ENCODE measurements at regions not wholly inside any gene's neighbourhood (a gene's known extent, or its start where the extent isn't known, plus 50 kb on each side); places are given as distances from the start of the nearest gene placed in this dataset.

DNA sequence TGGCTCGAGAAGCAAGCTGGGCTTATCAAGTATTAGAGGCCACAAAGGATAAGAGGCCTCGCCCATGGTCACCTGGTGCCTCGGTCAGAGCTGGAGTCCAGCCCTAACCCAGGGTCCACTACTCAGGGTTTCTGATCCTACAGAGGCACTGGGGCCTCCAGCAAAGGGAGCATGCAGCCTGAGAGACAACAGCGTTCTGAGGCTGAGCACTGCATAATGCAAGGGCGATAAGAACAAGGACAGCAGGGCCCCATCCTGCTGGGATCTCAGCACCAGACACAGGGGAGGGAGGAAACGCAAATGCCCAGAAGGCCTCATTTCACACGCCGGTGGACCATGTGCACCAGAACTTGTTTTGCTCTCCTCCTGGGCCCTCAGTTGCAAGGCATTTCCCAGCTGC is 63.0 kb downstream of the C5orf15 start:
- no peak for DNase-seq (ENCODE audit: low read depth in 2 of 2, low spot score in 1 of 2)

DNA sequence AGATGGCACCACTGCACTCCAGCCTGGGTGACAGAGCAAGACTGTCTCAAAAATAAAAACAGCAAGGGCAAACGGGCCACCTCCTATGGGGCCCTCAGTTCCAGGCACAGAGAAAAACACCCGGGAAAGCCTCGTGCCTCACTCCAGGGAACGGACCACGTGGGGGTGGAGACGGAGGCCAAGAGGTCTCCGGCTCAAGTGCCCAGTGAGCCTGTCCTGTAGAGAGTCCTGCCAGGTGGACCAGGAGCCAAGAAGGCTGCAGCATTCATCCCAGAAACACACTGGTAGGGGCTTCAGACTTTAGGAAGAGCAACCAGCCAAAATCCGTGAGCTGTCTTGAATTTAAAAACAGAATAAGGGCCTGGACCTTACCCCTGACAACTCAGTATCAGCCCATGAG is 63.8 kb downstream of the C5orf15 start:
- no peak for DNase-seq (ENCODE audit: low read depth in 2 of 2, low spot score in 1 of 2)

DNA sequence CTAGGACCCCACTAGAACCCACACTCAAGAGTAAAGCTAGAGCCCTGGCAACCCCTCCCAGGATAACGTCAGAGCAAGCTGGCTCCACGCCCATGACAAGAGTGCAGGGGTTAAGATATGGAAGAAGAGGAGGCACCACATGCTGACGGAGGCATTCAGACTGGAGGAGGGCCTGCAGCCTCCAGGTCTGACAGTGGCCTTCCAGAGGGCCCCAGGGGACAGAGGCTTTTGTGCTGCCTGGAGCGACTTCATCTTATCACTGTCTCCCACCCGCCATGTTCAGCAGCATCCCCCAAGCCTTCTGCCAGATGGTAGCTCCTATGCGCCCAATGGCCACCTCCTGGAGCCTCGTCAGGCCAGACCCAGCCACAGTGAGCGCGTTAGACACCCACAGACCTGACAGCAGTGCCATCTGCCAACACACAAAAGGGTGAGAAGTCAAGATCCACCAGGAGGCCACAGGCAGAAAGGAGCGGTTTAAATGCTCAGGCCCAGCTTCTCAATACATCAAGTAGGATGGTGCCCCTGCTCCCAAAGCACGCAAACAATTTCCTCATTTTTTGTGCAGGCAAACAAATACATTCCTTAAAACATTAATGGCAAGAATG is 65.8 kb downstream of the C5orf15 start:
- DNase-seq (ENCODE audit: low read depth in 2 of 2, low spot score in 1 of 2): no peak

DNA sequence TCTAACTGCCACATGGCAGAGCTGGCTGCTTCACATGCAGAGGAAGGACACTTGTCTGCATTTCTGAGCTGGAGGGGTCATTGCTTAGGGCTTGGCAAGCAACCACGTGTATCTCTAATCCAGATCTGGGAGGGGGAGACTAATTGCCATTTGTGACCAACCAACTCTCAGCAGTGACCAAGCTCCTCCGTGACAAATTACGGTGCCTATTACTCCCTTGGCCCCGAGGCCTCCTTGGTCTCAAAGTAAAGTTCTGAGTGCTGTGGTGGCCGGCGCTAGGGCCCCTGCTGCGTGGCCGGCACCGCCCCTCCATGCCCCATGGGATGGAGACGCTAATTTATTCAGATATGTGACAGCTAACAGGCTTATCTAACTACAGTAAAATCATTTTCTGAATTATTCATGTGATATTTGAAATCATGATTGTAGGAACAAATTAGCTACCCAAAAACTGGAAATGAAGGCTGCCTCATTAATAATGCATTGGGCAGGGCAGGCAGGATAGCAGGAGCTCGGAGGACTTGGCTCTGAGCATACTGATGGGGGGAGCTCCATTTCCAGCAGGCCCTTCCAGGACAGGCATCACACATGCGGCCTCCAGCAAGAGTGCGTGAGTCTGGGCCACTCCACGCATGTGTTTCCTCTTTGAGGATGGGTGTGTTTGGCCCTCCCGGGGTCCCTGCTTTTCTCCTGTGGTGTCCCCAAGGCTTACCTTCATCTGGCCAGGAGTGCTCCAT is 67.7 kb downstream of the C5orf15 start:
- DNase-seq (ENCODE audit: low read depth in 2 of 2, low spot score in 1 of 2): no peak

DNA sequence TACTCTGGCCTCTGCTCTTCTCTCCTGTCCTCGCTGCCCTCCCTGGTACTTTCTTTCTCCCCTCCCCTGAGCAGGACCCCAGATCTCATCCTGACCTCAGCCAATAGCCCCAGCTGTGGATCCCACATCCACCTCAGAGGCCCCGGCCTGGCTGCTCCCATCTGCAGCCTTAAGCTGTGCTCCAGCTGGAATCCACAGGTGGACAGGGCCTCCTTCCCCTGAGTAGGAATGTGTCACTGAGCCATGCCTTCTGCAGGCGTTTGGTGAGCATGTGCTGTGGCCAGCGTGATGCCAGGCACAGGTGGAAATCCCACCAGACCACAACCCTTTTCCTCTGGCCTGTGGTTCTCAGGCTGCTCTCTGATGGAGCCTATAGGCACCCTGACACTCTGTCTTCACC is 68.9 kb downstream of the C5orf15 start:
- DNase-seq (ENCODE audit: low read depth in 2 of 2, low spot score in 1 of 2): no peak

DNA sequence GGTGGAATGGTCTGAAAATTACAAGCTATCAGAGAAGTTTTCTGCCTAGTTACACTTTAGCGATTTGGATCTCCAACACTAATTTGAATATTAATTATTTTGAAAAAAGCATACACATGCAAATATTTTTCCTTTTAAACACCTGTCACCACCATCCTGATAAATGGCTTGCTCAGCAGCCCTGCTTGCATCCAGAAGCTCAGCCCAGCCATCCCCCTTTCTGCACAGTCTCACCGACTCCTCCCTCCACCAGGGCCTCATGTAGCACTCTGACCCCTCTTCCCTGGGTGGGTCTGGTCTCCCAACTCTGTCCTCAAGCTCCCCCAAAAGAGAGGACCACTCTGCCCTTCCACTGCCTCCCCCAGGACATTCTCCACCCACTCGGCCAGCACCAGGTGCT is 70.0 kb downstream of the C5orf15 start:
- DNase-seq (ENCODE audit: low read depth in 2 of 2, low spot score in 1 of 2): no peak

DNA sequence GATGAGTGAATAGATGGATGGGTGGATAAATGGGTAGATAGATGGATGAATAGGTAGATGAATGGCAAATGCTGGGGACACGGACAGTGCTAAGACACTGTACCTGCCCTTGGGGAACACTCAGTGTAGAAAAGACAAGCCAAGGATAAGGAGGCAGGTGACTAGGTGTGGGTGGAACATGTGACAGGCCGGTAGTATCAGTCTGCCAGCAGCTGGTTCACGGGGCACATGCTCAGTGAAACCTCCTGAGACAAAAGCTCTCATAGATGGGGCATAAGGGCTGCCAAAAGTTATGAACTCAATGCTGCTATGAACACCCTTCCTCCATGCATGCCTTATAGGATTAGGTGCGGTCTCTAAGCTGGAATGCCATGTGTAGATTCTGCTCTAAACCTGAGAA is 71.0 kb downstream of the C5orf15 start:
- no peak for DNase-seq (ENCODE audit: low read depth in 2 of 2, low spot score in 1 of 2)

DNA sequence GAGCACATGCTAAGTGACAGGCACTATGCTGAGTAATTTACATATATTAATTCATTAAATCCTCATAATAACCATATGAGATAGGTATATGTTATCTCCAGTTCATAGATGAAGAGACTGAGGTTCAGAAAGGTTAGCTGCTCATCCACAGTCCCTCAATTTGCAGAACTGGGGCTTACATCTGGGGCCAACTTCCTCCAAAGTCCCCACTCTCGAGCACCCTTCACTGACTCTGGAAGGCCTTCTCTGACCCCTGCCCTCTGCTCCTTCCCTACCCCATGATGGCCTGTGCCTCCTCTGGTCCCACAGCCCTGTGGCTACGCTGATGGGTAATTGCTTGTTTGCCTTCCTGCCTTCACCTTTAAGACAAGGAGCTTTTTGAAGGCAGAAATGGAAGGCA is 71.6 kb downstream of the C5orf15 start:
- DNase-seq (ENCODE audit: low read depth in 2 of 2, low spot score in 1 of 2): no peak

DNA sequence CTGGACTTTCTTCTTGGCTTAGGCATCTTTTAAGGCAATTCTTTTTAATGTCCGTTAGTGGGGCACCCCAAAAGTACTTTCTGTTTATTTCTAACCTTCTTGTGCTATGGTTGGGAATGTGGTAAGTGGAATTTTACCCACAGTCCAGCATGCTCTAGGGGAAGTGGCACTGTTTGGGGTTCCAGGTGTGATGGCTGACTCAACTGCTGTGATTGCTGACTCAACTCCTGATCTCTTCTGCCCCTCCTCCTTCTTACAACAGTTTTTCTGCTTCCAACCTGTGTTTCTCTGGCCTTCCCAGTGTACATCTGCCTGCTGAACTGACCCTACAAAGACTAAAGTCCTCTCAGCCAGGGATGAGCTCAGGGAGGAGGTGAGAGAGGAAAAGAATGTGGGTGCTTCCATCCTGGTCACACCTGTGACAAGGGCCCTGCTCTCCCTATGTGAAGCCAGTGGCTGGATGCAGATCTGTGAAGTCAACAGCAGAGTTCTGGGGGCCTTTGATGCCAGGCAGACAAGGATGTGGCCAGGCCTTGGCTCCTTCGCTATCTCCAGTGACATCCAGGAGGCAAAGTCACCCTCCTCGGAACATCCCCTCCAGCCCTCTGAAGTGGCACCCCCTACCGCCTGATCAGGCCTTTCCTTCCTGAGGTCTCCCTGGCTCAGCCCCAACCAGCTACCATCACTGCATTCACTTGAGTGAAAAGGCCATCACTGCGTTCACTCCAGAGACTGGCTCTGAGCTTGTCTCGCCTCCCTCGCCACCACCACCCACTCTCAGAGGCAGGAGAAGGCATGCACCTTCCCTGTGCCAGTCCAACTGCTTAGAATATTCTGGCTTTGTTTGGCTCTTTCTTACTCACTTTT is 72.2 kb downstream of the C5orf15 start:
- DNase-seq (ENCODE audit: low read depth in 2 of 2, low spot score in 1 of 2): no peak

DNA sequence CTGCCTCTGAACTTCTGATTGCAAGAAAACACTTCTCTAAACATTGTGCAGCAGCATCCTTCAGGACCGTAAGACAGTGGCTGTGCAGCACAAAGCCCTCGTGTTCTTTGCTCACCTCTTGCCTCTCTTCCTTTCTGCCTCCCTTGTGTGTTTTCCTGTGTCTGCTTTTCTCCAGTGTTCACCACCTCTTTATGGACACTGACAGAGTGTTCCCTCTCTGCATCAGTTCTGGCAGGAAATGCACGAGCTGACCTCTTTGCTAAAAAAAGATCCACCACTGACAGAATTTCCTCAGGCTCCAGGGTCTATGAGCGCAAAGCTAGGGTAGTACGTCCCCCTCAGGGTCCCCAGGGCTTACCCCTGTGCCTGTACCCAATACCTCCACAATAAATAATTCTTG is 74.3 kb downstream of the C5orf15 start:
- DNase-seq (ENCODE audit: low read depth in 2 of 2, low spot score in 1 of 2): no peak

DNA sequence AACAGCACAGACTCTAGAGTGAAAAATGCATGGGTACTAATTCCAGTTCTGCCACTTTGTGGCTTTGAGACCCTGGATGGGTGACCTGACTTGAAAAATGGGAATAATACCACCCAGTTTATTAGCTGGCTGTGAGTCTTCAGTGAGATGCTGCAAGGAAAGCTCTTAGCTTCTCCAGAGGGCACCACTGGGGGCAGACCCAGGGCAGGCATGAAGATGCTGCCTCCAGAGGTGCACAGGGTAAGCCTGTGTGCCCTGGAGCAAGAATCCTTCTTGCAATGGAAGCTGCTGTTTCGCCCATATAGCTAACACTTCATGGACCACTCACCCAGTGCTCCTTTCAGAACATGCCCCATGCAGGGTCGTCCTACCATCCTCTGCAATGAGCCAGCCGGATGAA is 75.7 kb downstream of the C5orf15 start:
- no peak for DNase-seq (ENCODE audit: low read depth in 2 of 2, low spot score in 1 of 2)

DNA sequence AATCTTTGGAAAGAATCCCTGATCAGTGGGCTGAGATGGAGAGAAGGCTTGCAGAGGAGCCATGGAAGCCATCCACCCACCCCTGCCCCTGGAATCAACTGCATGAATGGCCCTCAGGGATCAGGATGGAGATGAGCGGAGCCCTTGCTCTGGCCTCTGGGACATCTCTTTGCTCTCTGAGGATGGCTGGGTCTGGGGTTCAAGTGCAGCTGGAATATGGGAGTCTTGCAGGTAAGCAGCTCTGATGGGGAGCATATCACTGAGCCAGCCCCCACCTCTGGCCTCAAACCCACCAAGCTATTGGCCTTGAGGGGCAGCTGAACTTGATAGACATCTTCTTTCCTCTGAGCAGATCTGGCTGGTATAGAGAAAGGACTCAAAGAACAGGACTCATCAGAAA is 76.1 kb downstream of the C5orf15 start:
- no peak for DNase-seq (ENCODE audit: low read depth in 2 of 2, low spot score in 1 of 2)

DNA sequence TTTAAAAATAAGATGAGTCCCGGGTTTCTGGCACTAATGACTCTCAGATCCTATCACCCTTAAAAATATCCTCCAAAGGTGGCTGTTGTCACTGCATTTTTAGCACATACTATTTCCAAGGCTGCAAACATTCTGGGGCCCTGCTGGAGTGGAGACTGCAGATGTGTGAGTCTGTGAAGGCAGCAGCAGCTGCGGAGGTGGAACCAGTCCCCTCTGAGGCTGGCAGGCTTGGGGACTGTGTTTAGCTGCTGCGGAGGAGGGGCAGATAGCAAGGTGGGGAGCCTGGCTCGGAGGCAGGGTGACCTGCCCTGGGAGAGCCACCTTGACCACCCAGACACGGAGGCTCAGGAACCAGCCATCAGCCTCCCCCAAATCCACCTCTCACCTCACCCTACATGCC is 77.0 kb downstream of the C5orf15 start:
- no peak for DNase-seq (ENCODE audit: low read depth in 2 of 2, low spot score in 1 of 2)

DNA sequence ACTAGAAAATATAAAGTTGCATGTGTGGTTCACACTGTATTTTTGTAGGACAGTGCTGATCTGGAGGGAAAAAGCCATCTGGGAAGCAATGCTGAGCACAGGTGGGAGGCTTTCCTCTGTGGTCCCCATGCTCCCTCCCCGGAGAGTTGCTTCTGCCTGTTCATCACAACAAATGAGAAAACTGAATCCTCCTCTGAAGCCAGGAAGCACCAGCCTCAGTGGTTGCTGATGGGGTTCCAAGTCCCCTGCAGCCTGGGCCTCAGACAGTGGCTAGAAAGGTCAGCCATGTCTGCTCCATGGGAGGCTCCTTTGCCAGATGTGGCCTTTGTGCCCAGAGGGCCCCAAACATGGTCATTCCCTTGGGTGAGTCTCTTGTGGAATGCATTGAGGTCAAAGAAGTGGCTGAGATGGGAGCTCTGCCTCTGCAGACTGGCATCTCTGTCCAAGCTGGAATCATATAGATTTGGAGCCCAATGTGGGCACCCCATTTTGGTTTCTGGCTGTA is 77.6 kb downstream of the C5orf15 start:
- no peak for DNase-seq (ENCODE audit: low read depth in 2 of 2, low spot score in 1 of 2)

DNA sequence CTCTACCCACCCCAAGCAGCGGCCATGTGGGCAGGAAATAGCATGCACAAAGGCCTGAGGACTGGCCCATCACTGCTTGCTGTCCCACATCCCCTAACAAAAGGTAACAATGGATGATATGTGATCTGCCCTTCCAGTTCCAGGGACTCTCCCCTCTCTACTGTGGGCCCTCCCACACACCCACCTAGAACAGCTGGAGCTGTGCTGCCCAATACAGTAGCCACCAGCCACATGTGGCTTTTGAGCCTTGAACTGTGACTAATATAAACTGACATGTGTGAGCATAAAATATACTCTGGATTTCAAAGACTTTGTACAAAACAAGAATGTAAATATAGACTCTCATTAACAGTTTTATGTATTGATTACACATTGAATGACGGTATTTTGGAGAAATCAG is 78.1 kb downstream of the C5orf15 start:
- no peak for DNase-seq (ENCODE audit: low read depth in 2 of 2, low spot score in 1 of 2)

DNA sequence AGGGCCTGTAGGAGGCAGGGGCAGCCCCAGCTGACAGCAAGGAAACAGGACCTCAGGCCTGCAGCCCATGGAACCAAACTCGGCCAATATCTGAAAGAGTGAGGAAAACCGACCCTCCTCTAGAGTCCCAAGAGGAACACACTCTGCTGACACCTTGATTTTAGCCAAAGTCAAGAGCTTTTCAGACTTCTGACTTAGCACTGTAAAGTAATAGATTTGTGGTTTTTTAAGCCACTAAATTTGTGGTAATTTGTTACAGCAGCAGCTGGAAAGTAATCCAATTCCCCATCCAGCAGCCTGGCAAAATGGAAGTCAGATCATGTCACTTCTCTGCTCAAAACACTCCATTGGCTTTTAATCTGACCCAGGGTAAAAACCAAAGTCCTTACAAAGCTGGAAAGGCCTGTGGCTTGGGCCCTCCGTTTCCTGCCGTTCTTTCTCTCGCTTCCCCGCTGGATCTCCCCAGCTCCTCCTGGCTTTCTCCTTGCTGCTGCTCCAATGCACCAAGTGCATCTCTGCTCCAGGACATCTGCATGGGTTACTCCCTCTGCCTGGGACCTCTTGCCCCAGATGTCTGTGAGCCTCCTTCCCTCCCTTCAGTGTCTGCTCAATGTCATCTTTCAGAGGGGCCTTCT is 79.0 kb downstream of the C5orf15 start:
- no peak for DNase-seq (ENCODE audit: low read depth in 2 of 2, low spot score in 1 of 2)

DNA sequence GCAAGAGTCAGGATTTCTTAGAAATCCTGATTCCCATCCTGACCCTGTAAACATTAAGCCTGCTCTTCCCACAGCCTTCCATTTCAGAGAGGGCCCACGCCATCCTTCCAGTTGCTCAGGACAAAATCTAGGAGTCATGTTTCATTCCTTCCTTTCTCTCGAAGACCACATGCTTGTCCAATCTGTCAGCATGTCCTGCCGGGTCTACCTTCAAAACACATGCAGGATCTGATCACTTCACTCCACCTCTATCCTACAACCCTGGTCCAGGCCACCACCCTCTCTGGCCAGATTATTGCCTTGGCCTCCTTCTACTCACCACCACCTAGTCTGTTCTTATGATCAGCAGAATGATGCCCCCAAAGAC is 79.8 kb downstream of the C5orf15 start:
- DNase-seq (ENCODE audit: low read depth in 2 of 2, low spot score in 1 of 2): no peak

DNA sequence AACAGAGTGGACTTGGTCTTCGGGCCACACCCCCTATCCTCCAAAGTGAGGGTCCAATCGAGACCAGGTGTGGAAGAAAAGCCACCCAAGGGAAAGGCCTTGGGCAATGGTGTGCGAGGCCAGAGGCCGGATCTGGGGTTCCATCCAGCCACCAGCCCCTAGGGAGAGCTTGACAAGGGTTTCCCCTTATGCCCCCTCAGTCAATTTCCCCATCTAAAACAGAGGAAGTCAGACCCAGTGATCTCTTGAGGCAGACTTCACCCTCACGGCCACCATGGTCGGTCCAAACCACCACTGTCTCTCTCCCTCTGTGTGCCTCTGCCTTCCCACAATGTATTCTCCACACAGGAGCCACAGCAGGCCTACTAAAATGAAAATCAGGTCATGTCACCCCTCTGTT is 82.9 kb downstream of the C5orf15 start:
- no peak for DNase-seq (ENCODE audit: low read depth in 2 of 2, low spot score in 1 of 2)

DNA sequence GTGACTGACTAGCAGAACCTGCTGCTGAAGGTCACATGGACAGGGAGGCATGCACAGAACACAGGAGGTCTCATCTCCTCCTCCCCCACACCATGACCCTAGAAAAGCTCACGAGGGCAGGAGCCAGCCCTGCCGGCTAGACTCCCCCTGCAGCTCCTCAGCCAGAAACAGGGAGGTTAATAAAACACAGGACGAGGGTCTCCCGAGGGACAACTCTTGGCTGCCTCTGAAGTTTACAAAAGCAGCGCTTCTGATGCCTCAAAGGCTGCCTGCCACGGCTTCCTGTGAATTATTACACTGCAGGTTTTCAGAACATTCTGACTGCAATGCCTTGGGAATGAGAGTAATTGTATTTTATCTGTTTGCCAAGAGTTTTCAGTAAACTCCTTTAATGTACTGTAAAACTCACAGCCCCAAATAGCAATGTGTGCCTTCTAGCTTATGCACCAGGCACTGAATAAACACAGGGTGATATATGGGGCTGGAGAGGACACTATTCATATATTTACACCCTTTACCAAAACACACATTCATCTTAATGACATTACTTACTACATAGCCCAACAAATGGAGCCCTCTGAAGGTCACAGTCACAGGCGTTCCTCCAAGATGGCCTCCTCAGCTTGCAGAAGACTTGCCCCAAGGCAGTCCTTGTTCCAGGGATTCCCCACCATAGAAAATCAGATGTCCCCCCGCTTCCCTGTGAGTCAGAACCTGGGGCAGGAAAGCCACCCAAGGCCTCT is 83.7 kb downstream of the C5orf15 start:
- DNase-seq (ENCODE audit: low read depth in 2 of 2, low spot score in 1 of 2): no peak

DNA sequence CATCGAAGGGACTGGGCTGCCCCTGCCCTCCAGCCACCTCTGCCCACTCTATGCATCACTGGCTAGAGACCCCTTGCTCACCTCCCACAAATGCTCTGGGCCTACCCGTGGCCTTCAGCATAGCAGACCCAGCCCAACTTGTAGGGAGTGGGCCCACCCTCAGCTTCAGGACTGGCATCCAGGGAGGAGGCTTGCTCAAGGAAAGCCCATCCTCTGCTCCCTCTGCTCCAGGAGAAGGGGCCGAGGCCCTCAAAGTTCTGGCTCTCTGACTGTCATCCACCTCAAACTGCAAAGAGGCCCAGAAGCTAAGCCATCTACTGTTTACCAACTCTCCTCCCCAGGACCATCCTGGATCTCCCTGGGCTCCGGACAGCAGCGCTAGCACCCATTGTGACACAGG is 84.5 kb downstream of the C5orf15 start:
- no peak for DNase-seq (ENCODE audit: low read depth in 2 of 2, low spot score in 1 of 2)

DNA sequence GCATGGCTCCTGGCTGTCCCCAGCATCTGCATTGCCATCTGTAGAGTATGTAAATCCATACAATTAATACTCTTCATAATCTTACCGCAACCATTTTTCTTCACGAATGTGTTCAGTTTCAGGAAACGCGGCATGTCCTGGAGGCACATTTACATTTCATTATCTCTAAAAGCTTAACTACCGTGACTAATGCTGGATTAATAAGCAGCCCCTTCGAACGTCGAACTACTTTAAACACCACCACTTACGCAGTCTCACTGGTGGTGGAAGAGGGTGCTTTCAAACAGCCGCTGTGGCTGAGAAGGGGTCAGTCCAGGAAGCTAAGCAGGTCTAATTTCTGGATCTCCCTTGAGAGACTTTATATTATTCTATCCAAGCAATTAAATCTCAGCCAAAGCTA is 85.6 kb downstream of the C5orf15 start:
- no peak for DNase-seq (ENCODE audit: low read depth in 2 of 2, low spot score in 1 of 2)
